ENCODE measurements at regions not wholly inside any gene's neighbourhood (a gene's known extent, or its start where the extent isn't known, plus 50 kb on each side); places are given as distances from the start of the nearest gene placed in this dataset.

DNA sequence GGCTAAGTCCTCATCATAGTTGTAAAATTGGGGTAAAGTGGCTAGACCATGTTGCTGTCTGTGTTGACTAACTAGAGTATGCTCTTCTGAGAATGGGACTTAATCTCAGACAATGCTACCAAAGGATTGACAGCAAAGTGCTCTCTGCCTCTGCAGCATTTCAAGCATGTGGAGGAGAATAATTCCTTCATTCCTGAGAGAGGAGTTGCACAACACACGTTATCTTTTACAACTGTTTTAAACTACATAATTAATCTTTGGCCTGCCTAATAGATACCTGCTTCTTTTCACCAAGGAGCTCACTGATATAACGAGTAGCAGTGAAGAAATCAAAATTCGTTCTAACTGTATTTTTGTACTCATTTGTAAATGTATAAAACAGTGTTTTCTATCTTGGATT, 2172.2 kb downstream of the PCDH9 start:
- no peak for TF ChIP-seq CEBPB (IDR thresholded peaks at IDR 0.05)
- TF ChIP-seq, protein P1, sequence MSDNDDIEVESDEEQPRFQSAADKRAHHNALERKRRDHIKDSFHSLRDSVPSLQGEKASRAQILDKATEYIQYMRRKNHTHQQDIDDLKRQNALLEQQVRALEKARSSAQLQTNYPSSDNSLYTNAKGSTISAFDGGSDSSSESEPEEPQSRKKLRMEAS (IDR thresholded peaks at IDR 0.05): no peak
- TF ChIP-seq EGR1 (IDR thresholded peaks at IDR 0.05): no peak
- TF ChIP-seq, protein P2, sequence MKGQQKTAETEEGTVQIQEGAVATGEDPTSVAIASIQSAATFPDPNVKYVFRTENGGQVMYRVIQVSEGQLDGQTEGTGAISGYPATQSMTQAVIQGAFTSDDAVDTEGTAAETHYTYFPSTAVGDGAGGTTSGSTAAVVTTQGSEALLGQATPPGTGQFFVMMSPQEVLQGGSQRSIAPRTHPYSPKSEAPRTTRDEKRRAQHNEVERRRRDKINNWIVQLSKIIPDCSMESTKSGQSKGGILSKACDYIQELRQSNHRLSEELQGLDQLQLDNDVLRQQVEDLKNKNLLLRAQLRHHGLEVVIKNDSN (IDR thresholded peaks at IDR 0.05): no peak
- TF ChIP-seq, protein P3, sequence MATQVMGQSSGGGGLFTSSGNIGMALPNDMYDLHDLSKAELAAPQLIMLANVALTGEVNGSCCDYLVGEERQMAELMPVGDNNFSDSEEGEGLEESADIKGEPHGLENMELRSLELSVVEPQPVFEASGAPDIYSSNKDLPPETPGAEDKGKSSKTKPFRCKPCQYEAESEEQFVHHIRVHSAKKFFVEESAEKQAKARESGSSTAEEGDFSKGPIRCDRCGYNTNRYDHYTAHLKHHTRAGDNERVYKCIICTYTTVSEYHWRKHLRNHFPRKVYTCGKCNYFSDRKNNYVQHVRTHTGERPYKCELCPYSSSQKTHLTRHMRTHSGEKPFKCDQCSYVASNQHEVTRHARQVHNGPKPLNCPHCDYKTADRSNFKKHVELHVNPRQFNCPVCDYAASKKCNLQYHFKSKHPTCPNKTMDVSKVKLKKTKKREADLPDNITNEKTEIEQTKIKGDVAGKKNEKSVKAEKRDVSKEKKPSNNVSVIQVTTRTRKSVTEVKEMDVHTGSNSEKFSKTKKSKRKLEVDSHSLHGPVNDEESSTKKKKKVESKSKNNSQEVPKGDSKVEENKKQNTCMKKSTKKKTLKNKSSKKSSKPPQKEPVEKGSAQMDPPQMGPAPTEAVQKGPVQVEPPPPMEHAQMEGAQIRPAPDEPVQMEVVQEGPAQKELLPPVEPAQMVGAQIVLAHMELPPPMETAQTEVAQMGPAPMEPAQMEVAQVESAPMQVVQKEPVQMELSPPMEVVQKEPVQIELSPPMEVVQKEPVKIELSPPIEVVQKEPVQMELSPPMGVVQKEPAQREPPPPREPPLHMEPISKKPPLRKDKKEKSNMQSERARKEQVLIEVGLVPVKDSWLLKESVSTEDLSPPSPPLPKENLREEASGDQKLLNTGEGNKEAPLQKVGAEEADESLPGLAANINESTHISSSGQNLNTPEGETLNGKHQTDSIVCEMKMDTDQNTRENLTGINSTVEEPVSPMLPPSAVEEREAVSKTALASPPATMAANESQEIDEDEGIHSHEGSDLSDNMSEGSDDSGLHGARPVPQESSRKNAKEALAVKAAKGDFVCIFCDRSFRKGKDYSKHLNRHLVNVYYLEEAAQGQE (IDR thresholded peaks at IDR 0.05; ENCODE audit: low read depth): no peak
- TF ChIP-seq RAD21 (IDR thresholded peaks at IDR 0.05; ENCODE audit: low read depth): no peak
- TF ChIP-seq TCF12 (IDR thresholded peaks at IDR 0.05; ENCODE audit: low read depth): no peak
- TF ChIP-seq CREB1 (IDR thresholded peaks at IDR 0.05; ENCODE audit: low read depth): no peak
- no peak for TF ChIP-seq YY1 (IDR thresholded peaks at IDR 0.05; ENCODE audit: low read depth)
- no peak for TF ChIP-seq EP300 (IDR thresholded peaks at IDR 0.05; ENCODE audit: borderline replicate concordance)
- TF ChIP-seq TAF1 (IDR thresholded peaks at IDR 0.05; ENCODE audit: low read depth): no peak
- no peak for TF ChIP-seq NFIC (IDR thresholded peaks at IDR 0.05)
- no peak for TF ChIP-seq FOXM1 (IDR thresholded peaks at IDR 0.05; ENCODE audit: borderline replicate concordance, low read depth)
- no peak for TF ChIP-seq TEAD4 (IDR thresholded peaks at IDR 0.05)
